ENCODE measurements at regions not wholly inside any gene's neighbourhood (a gene's known extent, or its start where the extent isn't known, plus 50 kb on each side); places are given as distances from the start of the nearest gene placed in this dataset.

DNA sequence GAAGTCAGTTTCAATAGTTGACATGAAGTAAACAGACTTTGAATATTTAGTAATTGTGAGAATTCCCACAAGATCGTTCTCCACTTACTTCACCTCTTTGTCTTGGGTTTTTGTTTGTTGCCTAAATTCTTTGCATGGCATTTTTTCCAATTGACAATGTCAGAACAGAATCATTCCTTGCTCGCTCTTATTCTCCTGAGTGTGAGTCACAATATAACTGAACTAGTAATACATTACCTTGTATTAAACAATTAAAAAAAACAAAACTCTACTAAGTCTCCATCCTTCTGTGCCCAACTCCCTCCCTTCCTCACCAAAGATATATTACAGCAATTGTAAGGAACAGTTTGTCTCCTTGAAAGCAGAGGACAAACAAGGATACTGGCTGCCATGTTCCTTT, 638.8 kb upstream of the NOVA1 start:
- H3K9me3 ChIP-seq, result no peaks in the 10 kb centered on the region
- TF ChIP-seq, protein P1, sequence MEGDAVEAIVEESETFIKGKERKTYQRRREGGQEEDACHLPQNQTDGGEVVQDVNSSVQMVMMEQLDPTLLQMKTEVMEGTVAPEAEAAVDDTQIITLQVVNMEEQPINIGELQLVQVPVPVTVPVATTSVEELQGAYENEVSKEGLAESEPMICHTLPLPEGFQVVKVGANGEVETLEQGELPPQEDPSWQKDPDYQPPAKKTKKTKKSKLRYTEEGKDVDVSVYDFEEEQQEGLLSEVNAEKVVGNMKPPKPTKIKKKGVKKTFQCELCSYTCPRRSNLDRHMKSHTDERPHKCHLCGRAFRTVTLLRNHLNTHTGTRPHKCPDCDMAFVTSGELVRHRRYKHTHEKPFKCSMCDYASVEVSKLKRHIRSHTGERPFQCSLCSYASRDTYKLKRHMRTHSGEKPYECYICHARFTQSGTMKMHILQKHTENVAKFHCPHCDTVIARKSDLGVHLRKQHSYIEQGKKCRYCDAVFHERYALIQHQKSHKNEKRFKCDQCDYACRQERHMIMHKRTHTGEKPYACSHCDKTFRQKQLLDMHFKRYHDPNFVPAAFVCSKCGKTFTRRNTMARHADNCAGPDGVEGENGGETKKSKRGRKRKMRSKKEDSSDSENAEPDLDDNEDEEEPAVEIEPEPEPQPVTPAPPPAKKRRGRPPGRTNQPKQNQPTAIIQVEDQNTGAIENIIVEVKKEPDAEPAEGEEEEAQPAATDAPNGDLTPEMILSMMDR (IDR thresholded peaks at IDR 0.05), result no peak
- no peaks in the 10 kb centered on the region for H3K4me1 ChIP-seq (ENCODE audit: low read depth)
- DNase-seq (no peak), ATAC-seq (no peak)
- no peak overlapping the region for H3K4me3 ChIP-seq
- intact Hi-C loops (cut with DNase I, micrococcal nuclease), result no loop called here
- no peaks in the 10 kb centered on the region for H3K36me3 ChIP-seq (ENCODE audit: low read depth)

DNA sequence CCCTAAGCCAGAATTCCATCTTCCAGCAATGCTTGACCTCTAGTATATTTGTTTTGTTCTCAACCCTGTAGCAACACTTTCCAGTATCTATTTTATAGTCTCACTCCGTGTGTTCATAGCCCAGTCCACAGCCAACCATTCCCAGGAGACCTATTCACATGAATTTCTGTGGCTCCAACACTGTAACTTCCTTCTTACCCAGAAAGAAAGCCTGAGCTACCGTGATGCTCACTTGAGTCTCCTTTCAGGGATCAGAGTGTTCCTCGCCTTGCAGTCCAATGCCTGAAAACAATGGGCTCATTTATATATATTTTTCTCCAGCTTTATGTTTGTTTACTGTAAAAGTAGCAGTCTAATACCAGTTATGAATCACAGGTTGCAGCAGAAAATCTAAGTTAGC, 645.0 kb upstream of the NOVA1 start:
- DNase-seq (no peak), ATAC-seq (no peak)
- Histone ChIP-seq H3K4me1 (ENCODE audit: low read depth) (no peaks in the 10 kb centered on the region), H3K36me3 (ENCODE audit: low read depth) (no peaks in the 10 kb centered on the region), H3K4me3 (no peak overlapping the region), H3K9me3 (no peaks in the 10 kb centered on the region)
- TF ChIP-seq, protein P1 (IDR thresholded peaks at IDR 0.05), result no peak
- intact Hi-C loops (cut with DNase I, micrococcal nuclease), result no loop called here

DNA sequence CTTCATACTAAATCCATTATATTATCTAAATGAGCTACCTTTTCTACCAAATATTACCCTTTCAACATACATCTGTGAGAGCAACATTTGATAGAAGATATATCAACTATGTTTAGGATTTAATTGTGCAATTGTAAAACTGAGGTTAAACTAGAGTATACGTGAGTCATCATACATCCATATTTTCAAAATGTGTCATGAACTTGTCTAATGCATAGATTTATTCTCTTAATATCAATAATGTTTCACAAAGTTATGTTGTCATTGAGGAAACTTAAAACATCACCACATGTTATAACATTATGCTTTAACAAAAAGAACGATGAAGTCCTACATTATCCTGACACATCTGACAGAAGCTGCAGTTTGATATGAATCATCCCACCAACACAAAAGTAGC, 645.5 kb upstream of the NOVA1 start:
- TF ChIP-seq, protein P1 (IDR thresholded peaks at IDR 0.05), result no peak
- no peak for DNase-seq
- intact Hi-C loops (cut with DNase I, micrococcal nuclease), result no loop called here
- Histone ChIP-seq H3K4me3 (no peak overlapping the region), H3K4me1 (ENCODE audit: low read depth) (no peaks in the 10 kb centered on the region), H3K9me3 (no peaks in the 10 kb centered on the region), H3K36me3 (ENCODE audit: low read depth) (no peaks in the 10 kb centered on the region)
- no peak for ATAC-seq

DNA sequence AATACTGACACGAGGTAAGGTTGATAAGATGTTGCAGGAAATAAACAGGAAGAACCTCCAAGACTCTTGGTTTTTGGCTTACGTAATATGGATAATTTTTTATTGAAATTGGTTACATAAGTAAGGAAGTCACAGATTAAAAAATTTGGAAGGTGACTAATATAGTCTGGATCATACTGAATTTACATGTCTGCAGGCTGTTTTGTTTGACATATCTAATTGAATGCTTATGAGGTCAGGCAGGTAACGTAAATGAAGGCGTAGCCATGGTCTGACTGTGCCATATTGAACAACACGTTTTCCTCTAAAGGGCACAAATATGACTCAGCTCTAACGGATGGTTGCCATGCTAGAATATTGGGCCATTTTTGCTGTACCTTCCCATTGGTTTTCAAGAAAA, 648.1 kb upstream of the NOVA1 start:
- Histone ChIP-seq H3K36me3 (ENCODE audit: low read depth) (no peaks in the 10 kb centered on the region), H3K9me3 (no peaks in the 10 kb centered on the region), H3K4me1 (ENCODE audit: low read depth) (no peaks in the 10 kb centered on the region), H3K4me3 (no peak overlapping the region)
- TF ChIP-seq, protein P1 (IDR thresholded peaks at IDR 0.05), result no peak
- intact Hi-C loops (cut with DNase I, micrococcal nuclease), result no loop called here
- no peak for DNase-seq
- no peak for ATAC-seq

DNA sequence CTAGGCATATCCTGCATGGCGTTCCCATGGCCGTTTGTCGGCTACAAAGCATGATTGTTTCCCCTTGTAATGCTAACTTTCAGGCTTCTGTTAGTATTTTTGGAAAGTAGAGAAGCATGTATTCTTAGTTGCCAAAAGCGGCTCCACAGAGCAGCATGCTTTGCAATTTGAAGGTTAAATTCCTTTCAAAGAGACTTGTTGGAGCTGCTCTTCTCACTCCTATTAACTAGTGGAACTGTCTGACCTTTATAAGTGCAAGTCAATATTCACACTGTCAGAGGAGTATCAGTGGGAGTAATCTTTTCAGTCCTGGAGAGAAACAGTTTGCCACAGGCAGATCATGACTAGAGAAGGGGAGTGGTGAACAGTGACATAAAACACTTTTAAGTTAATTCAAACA, 656.1 kb upstream of the NOVA1 start:
- no peaks in the 10 kb centered on the region for H3K36me3 ChIP-seq (ENCODE audit: low read depth)
- H3K4me1 ChIP-seq (ENCODE audit: low read depth), result no peaks in the 10 kb centered on the region
- DNase-seq, result no peak
- H3K9me3 ChIP-seq, result no peaks in the 10 kb centered on the region
- no peak for ATAC-seq
- H3K4me3 ChIP-seq, result no peak overlapping the region
- TF ChIP-seq, protein P1 (IDR thresholded peaks at IDR 0.05), result no peak
- intact Hi-C loops (cut with DNase I, micrococcal nuclease), result no loop called here

DNA sequence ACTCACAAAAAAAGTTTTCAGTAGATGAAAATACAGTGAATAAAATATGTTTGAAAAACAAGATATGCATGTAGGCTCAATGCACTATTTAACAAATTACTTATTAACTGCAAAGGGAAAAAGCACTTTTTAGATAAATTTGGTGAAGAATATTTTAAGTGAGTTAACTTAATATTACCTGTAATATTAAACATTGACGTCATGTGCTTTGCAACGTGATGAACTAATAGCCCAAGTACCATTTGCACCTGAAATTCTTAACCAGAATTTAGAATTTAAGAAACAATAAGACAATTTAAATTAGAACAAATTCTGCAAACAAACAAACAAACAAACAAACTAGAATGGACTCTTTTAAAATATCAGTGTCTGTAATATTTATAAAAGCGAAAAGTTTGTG, 659.0 kb upstream of the NOVA1 start:
- no peaks in the 10 kb centered on the region for H3K4me1 ChIP-seq (ENCODE audit: low read depth)
- ATAC-seq (no peak), DNase-seq (no peak)
- H3K9me3 ChIP-seq, result no peaks in the 10 kb centered on the region
- no peaks in the 10 kb centered on the region for H3K36me3 ChIP-seq (ENCODE audit: low read depth)
- H3K4me3 ChIP-seq, result no peak overlapping the region
- TF ChIP-seq, protein P1 (IDR thresholded peaks at IDR 0.05), result no peak
- intact Hi-C loops (cut with DNase I, micrococcal nuclease), result no loop called here
